ENCODE measurements at regions not wholly inside any gene's neighbourhood (a gene's known extent, or its start where the extent isn't known, plus 50 kb on each side); places are given as distances from the start of the nearest gene placed in this dataset.

DNA sequence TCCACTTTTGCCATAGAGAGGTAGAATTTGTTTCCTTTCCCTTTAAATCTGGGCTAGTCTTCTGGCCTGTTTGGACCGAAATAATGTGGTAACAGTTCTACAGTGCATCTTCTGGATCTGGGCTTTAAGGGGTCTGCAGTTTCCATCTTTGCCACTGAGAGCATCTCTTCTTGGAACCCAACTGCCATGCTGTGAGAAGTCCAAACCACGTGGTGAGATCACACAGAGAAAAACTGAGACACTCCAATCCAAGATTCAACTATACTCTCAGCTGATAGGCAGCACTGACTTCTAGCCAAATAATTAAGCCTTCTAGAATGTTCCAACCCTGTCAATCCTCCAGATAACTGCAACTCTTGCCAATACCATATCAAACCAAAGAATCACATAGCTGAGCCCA, 261.1 kb downstream of the INSIG2 start:
- TF ChIP-seq, protein P1, sequence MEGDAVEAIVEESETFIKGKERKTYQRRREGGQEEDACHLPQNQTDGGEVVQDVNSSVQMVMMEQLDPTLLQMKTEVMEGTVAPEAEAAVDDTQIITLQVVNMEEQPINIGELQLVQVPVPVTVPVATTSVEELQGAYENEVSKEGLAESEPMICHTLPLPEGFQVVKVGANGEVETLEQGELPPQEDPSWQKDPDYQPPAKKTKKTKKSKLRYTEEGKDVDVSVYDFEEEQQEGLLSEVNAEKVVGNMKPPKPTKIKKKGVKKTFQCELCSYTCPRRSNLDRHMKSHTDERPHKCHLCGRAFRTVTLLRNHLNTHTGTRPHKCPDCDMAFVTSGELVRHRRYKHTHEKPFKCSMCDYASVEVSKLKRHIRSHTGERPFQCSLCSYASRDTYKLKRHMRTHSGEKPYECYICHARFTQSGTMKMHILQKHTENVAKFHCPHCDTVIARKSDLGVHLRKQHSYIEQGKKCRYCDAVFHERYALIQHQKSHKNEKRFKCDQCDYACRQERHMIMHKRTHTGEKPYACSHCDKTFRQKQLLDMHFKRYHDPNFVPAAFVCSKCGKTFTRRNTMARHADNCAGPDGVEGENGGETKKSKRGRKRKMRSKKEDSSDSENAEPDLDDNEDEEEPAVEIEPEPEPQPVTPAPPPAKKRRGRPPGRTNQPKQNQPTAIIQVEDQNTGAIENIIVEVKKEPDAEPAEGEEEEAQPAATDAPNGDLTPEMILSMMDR (IDR thresholded peaks at IDR 0.05; ENCODE audit: low read depth, low read length, missing control alignments) = no peak
- no peak overlapping the region for H3K4me3 ChIP-seq (replicated peaks; ENCODE audit: low read depth, low read length)
- no peak for DNase-seq (ENCODE audit: extremely low read depth, low read depth)

- H3K4me3 ChIP-seq (replicated peaks; ENCODE audit: low read depth, low read length) = no peak overlapping the region
- TF ChIP-seq, protein P1 (IDR thresholded peaks at IDR 0.05; ENCODE audit: low read depth, low read length, missing control alignments) = no peak
- DNase-seq (ENCODE audit: extremely low read depth, low read depth) = no peak
Measured at GRCh38 chr2:118348380-118349034, 260.2 kb downstream of the INSIG2 start.

DNA sequence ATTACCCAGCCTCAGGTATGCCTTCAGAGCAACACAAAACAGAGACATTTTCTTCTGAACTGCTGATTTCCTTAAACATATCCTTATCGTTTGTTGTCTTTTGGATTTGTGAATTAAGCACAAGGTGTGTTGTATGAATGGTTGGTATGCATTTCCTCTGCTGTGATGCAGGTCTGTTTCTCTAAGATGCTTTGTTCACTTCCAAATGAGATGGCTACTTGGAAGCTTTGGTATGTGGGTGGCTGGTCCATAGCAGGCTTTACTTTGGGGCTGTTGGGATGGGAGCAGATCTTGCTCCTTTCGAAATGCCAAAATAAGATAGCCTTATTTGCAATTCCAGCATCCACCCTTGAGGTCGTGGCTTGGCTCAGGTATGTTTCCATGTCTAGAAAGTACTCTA, 257.2 kb downstream of the INSIG2 start:
- DNase-seq (ENCODE audit: extremely low read depth, low read depth) = no peak
- TF ChIP-seq, protein P1 (IDR thresholded peaks at IDR 0.05; ENCODE audit: low read depth, low read length, missing control alignments) = no peak
- H3K4me3 ChIP-seq (replicated peaks; ENCODE audit: low read depth, low read length) = no peak overlapping the region

- no peak for DNase-seq (ENCODE audit: extremely low read depth, low read depth)
- no peak overlapping the region for H3K4me3 ChIP-seq (replicated peaks; ENCODE audit: low read depth, low read length)
- TF ChIP-seq, protein P1 (IDR thresholded peaks at IDR 0.05; ENCODE audit: low read depth, low read length, missing control alignments) = no peak
Measured at GRCh38 chr2:118340103-118340502, 251.8 kb downstream of the INSIG2 start.

- H3K4me3 ChIP-seq (replicated peaks; ENCODE audit: low read depth, low read length) = no peak overlapping the region
- DNase-seq (ENCODE audit: extremely low read depth, low read depth) = no peak
- TF ChIP-seq, protein P1 (IDR thresholded peaks at IDR 0.05; ENCODE audit: low read depth, low read length, missing control alignments) = no peak
Measured at GRCh38 chr2:118339386-118339785, 251.1 kb downstream of the INSIG2 start.

DNA sequence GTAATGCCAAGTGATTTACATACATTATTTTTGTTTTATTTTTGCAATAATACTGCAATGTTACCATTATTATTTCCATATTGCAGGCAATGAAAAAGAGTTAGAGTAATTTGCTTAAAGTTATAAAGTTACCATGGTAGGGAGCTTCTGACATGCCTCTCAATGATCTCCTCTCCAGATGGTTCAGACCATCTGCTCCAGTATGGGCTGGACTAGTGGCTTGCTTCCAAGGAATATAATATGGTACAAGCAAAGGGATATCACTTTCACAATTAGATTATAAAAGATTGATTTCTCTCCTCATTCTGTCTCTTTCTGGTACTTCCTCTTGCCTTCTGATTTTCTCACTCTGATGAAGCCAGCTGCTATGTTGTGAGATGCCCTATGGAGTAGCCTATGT, 245.4 kb downstream of the INSIG2 start:
- DNase-seq (ENCODE audit: extremely low read depth, low read depth) = no peak
- H3K4me3 ChIP-seq (replicated peaks; ENCODE audit: low read depth, low read length) = no peak overlapping the region
- TF ChIP-seq, protein P1 (IDR thresholded peaks at IDR 0.05; ENCODE audit: low read depth, low read length, missing control alignments) = no peak
